PFSK-1 (cell line): ENCODE measurements at regions not wholly inside any gene's neighbourhood (a gene's known extent, or its start where the extent isn't known, plus 50 kb on each side); places are given as distances from the start of the nearest gene placed in this dataset.

Experiments
- FOXP2 ChIP-seq: optimal IDR thresholded peaks from 2 replicates; pipeline ENCODE3; 2011; ENCODE audit warnings: borderline replicate concordance, control low read depth, inconsistent platforms; ENCODE audit not compliant: insufficient read depth; ENCODE audit errors: extremely low read length, extremely low read depth
- POLR2AphosphoS5 ChIP-seq: IDR thresholded peaks from 2 replicates; pipeline ENCODE4 v1.6.1; 2012; ENCODE audit warnings: low read depth, mild to moderate bottlenecking, control low read depth, low read length, moderate library complexity
- SIN3A ChIP-seq: IDR thresholded peaks from 2 replicates; pipeline ENCODE4 v1.6.1; 2012; ENCODE audit warnings: mild to moderate bottlenecking, low read length, moderate library complexity, borderline replicate concordance; ENCODE audit not compliant: insufficient read depth
- TAF1 ChIP-seq: IDR thresholded peaks from 2 replicates; pipeline ENCODE4 v1.6.1; 2012; ENCODE audit warnings: low read length, control low read depth, borderline replicate concordance; ENCODE audit not compliant: insufficient read depth
- TF ChIP-seq, protein P1 (sequence below), 2 experiments: IDR thresholded peaks; 2 replicates each; pipeline versions ENCODE4 v1.6.1 to v1.8.0; 2011 to 2012; ENCODE audit warnings: low read depth in 2 of 2, low read length in 2 of 2, control low read depth in 1 of 2, inconsistent platforms in 1 of 2, mild to moderate bottlenecking in 1 of 2, moderate library complexity in 1 of 2; ENCODE audit not compliant: insufficient read depth in 1 of 2

DNA sequence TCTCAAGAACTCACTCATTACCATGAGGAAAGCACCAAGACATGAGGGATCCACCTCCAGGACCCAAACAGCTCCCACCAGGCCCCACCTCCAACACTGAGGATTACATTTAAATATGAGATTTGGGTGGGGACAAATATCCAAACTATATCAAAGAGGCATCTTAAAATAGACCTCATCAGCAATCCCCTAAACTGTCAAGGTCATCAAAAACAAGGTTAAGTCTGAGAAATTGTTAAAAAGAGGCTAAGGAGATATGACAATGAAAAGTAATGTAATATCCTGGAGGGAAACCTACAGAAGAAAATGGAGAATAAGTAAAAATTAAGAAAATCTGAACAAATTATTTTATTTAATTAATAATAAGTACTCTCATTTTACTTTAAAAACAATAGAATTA is 922.3 kb downstream of the HACE1 start:
- no peak for TF ChIP-seq POLR2AphosphoS5
- TF ChIP-seq, protein P1, sequence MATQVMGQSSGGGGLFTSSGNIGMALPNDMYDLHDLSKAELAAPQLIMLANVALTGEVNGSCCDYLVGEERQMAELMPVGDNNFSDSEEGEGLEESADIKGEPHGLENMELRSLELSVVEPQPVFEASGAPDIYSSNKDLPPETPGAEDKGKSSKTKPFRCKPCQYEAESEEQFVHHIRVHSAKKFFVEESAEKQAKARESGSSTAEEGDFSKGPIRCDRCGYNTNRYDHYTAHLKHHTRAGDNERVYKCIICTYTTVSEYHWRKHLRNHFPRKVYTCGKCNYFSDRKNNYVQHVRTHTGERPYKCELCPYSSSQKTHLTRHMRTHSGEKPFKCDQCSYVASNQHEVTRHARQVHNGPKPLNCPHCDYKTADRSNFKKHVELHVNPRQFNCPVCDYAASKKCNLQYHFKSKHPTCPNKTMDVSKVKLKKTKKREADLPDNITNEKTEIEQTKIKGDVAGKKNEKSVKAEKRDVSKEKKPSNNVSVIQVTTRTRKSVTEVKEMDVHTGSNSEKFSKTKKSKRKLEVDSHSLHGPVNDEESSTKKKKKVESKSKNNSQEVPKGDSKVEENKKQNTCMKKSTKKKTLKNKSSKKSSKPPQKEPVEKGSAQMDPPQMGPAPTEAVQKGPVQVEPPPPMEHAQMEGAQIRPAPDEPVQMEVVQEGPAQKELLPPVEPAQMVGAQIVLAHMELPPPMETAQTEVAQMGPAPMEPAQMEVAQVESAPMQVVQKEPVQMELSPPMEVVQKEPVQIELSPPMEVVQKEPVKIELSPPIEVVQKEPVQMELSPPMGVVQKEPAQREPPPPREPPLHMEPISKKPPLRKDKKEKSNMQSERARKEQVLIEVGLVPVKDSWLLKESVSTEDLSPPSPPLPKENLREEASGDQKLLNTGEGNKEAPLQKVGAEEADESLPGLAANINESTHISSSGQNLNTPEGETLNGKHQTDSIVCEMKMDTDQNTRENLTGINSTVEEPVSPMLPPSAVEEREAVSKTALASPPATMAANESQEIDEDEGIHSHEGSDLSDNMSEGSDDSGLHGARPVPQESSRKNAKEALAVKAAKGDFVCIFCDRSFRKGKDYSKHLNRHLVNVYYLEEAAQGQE (IDR thresholded peaks at IDR 0.05; ENCODE audit: insufficient read depth in 1 of 2, low read depth in 2 of 2, low read length in 2 of 2): no peak
- TF ChIP-seq FOXP2: no peak
- TF ChIP-seq SIN3A: no peak
- no peak for TF ChIP-seq TAF1

DNA sequence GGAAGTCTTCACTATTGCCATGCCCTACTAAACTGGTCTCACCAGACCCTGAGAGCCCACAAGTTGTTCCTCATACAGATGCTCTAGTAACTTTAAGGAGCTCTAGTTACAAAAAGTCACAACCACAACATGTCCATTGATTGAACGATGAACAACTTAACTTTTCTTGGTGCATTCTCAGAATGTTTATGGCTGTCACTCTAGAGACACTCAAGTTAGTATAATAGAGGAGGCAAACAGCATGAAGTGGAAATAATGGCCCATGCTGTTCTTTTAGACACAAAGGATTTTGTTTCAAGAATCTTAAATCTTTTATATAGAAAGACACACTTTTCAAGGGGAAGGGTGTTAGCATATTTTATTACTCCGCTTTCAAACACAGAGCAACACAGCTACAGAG is 934.4 kb downstream of the HACE1 start:
- TF ChIP-seq SIN3A: no peak
- TF ChIP-seq TAF1: no peak
- TF ChIP-seq, protein P1 (IDR thresholded peaks at IDR 0.05; ENCODE audit: insufficient read depth in 1 of 2, low read depth in 2 of 2, low read length in 2 of 2): no peak
- no peak for TF ChIP-seq POLR2AphosphoS5

DNA sequence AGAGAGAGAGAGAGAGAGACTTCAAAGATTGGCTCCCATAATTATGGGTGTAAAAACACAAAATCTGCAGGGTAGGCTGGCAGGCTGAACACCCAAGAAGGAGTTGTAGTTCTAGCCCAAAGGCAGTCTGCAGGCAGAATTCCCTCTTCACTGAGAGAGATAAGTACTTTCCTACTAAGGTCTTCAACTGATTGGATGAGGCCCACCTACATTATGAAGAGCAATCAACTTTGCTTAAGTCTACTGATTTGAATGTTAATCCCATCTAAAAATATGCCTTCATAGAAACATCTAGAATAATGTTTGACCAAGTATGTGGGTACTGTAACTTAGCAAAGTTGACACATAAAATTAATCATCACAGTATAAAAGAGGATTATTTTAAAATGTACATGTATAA is 949.7 kb downstream of the HACE1 start:
- TF ChIP-seq SIN3A (no peak), FOXP2 (no peak), POLR2AphosphoS5 (no peak), TAF1 (no peak)
- TF ChIP-seq, protein P1 (IDR thresholded peaks at IDR 0.05; ENCODE audit: insufficient read depth in 1 of 2, low read depth in 2 of 2, low read length in 2 of 2): no peak

DNA sequence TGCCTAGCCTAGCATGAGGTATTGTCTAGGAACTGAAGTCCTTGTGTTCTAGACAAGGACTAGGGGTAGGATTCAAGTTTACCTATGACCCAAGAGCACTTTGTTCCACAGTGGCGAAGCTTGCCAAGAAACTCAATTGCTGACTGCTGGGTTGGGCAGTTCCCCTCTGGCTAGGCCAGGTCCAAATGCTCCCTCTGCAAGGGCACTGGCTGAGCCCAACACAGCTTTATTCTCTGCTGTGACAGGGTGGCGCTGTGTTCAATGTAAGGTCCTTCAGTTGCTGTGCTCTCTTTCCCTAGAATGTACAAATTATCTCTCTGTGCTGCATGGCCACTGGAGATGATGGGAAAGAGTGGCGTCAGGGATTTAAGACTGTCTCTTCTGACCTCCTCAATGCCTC is 950.8 kb downstream of the HACE1 start:
- TF ChIP-seq SIN3A (no peak), POLR2AphosphoS5 (no peak), FOXP2 (no peak), TAF1 (no peak)
- TF ChIP-seq, protein P1 (IDR thresholded peaks at IDR 0.05; ENCODE audit: insufficient read depth in 1 of 2, low read depth in 2 of 2, low read length in 2 of 2): no peak

DNA sequence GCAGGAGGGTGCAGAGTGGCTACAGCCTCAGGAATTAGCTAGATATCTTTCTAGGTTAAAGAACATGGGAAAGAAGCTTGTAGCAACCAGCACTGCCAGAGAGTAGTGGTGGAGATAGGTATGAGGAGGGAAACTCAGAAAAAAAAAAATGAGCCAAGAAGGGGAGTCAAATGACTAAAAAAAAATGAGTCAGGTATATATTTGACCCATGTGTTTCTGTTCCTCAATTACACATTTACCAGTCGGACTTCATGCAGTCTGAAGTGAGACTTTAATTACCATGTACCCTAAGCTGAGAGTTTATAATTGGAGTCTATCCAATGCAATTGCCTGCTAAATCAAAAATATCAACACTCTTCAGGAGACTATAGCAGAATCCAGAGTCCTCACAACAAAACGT is 964.6 kb downstream of the HACE1 start:
- TF ChIP-seq SIN3A (no peak), FOXP2 (no peak), TAF1 (no peak), POLR2AphosphoS5 (no peak)
- TF ChIP-seq, protein P1 (IDR thresholded peaks at IDR 0.05; ENCODE audit: insufficient read depth in 1 of 2, low read depth in 2 of 2, low read length in 2 of 2): no peak
